ENCODE measurements at regions not wholly inside any gene's neighbourhood (a gene's known extent, or its start where the extent isn't known, plus 50 kb on each side); places are given as distances from the start of the nearest gene placed in this dataset.

GRCh38 chr13:64867856-64868255 is 2362.3 kb downstream of the PCDH9 start:
- TF ChIP-seq CTCF (IDR thresholded peaks at IDR 0.05; ENCODE audit: extremely low read depth, missing control alignments), result no peak
- DNase-seq (ENCODE audit: low spot score), result no peak

- TF ChIP-seq CTCF (IDR thresholded peaks at IDR 0.05; ENCODE audit: extremely low read depth, missing control alignments), result no peak
- DNase-seq (ENCODE audit: low spot score), result no peak
These were observed 2363.8 kb downstream of the PCDH9 start for GRCh38 chr13:64866331-64866730.

- TF ChIP-seq CTCF (IDR thresholded peaks at IDR 0.05; ENCODE audit: extremely low read depth, missing control alignments), result no peak
- DNase-seq (ENCODE audit: low spot score), result no peak
These were observed 2374.6 kb downstream of the PCDH9 start for GRCh38 chr13:64855506-64855905.

GRCh38 chr13:64850017-64850416 is 2380.1 kb downstream of the PCDH9 start:
- no peak for DNase-seq (ENCODE audit: low spot score)
- no peak for TF ChIP-seq CTCF (IDR thresholded peaks at IDR 0.05; ENCODE audit: extremely low read depth, missing control alignments)

- TF ChIP-seq CTCF (IDR thresholded peaks at IDR 0.05; ENCODE audit: extremely low read depth, missing control alignments), result no peak
- DNase-seq (ENCODE audit: low spot score), result no peak
These were observed 2380.9 kb downstream of the PCDH9 start for GRCh38 chr13:64849196-64849595.

- no peak for DNase-seq (ENCODE audit: low spot score)
- no peak for TF ChIP-seq CTCF (IDR thresholded peaks at IDR 0.05; ENCODE audit: extremely low read depth, missing control alignments)
These were observed 2382.4 kb downstream of the PCDH9 start for GRCh38 chr13:64847767-64848166.

GRCh38 chr13:64845110-64845509 is 2385.0 kb downstream of the PCDH9 start:
- TF ChIP-seq CTCF (IDR thresholded peaks at IDR 0.05; ENCODE audit: extremely low read depth, missing control alignments), result no peak
- no peak for DNase-seq (ENCODE audit: low spot score)
